ENCODE measurements at regions not wholly inside any gene's neighbourhood (a gene's known extent, or its start where the extent isn't known, plus 50 kb on each side); places are given as distances from the start of the nearest gene placed in this dataset.

GRCh38 chr11:97463891-97464290 lies 1074.1 kb downstream of the JRKL start:
- TF ChIP-seq LARP7 (IDR thresholded peaks at IDR 0.05) (no peak), SMC3 (IDR thresholded peaks at IDR 0.05; ENCODE audit: borderline replicate concordance, low read length) (no peak), MEF2B (IDR thresholded peaks at IDR 0.05; ENCODE audit: partially characterized antibody, poor library complexity, severe bottlenecking) (no peak), NBN (IDR thresholded peaks at IDR 0.05) (no peak), CTCF (IDR thresholded peaks at IDR 0.05 in 2 of 3, conservative IDR thresholded peaks at IDR 0.05 in 1 of 3; ENCODE audit: control insufficient read depth in 2 of 3, extremely low read depth in 1 of 3, insufficient read depth in 1 of 3, low read depth in 3 of 3, low read length in 3 of 3) (no peak), MAX (IDR thresholded peaks at IDR 0.05; ENCODE audit: low read depth, low read length) (no peak), GATAD2B (conservative IDR thresholded peaks at IDR 0.05; ENCODE audit: low read depth) (no peak), RELA (IDR thresholded peaks at IDR 0.05; ENCODE audit: borderline replicate concordance, partially characterized antibody) (no peak), BHLHE40 (IDR thresholded peaks at IDR 0.05; ENCODE audit: borderline replicate concordance in 1 of 2, low read depth in 2 of 2, low read length in 1 of 2) (no peak), EP300 (IDR thresholded peaks at IDR 0.05; ENCODE audit: borderline replicate concordance in 1 of 2, control insufficient read depth in 1 of 2, low read depth in 2 of 2, low read length in 2 of 2) (no peak), RFX5 (IDR thresholded peaks at IDR 0.05; ENCODE audit: low read depth, low read length) (no peak), CEBPB (IDR thresholded peaks at IDR 0.05; ENCODE audit: borderline replicate concordance in 1 of 2, low read depth in 2 of 2, low read length in 2 of 2) (no peak)

Measured in GM12878 (cell line).